HG02610 (cell line): ENCODE measurements at regions not wholly inside any gene's neighbourhood (a gene's known extent, or its start where the extent isn't known, plus 50 kb on each side); places are given as distances from the start of the nearest gene placed in this dataset.
"Not testable (repeated sequence)": the region's sequence is repeated elsewhere in the genome, so short reads cannot be mapped to it uniquely, and the experiment has no call there.

ENCODE experiments used
- ATAC-seq: cut with Tn5 transposase; IDR thresholded peaks from one replicate; pipeline ENCODE4 v1.9.1; 2021; ENCODE audit warnings: mild to moderate bottlenecking, moderate library complexity; ENCODE audit not compliant: unreplicated experiment

DNA sequence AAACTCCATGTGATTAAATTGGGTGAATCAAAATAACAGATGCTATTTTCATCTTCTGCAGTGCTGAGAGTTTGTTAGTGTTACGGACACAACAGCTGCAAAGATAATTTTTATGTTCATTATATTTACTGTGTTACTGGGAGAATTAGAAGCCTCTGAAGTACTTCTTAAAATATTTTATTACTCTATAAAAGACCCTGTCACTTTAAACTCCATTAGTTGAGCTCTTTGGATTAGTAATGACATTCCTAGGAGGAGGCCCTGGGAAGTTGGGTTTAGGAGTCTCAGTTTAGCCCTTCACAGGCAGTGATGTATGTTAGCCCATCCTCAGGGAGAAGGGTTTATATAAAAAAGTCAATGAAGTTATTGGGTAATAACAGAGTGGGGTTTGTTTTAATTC is 596.7 kb downstream of the JRKL start:
- ATAC-seq, result no peak

DNA sequence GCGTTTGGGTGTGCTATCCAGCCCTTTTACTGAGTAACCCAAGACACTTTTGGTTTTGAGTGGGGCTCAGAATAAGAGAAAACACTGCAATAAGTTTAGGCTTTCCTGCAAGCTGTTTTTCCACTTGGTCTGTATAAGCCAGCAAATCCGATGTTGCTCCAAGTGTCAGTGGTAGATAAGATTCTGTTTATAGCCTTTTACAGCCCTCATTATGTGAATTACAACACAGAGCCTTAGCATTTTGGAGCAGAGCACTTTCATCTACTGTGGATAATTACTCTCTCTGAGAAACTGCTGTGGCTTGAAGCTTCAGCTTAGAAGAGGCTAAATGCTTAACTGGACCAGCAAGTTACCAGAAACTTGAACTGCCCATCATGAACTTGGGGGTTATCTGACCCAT is 601.1 kb downstream of the JRKL start:
- ATAC-seq, result no peak

DNA sequence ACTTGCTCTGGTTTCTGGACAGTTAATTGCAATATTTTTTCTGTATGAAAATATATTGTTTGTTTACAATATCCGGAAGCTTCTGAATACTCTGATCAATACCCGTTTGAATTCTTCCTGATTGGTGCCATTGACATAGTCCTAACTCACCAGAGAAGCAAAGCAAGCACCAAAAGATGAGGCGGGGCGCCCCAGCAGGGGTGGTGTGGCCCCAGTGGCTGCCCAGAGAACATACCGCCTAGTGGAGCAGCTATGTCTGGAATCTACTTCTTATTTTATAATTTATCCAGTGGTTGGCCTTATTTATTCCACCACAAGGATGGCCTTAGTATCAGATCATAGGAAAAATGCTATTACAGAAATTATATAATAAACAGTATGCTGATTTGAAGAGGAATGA is 610.7 kb downstream of the JRKL start:
- no peak for ATAC-seq

DNA sequence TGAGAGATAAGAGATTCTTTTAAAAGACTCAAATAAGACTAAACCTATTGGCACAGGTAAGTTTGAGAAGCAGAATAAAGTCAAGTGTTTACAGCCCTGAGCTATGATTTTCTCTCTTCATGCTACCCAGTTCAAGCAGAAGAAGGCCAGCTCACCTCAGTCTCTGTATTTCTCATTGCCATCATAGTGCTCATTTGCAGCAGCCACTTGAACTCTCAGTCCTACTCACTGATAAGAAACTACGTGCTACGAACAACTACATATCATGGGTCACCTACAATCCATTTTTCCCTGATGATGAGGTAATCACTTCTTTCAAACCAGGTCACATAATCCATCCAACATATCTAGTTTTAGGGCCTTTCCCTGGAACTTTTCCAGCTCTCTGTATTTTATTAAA is 617.5 kb downstream of the JRKL start:
- ATAC-seq, result no peak

DNA sequence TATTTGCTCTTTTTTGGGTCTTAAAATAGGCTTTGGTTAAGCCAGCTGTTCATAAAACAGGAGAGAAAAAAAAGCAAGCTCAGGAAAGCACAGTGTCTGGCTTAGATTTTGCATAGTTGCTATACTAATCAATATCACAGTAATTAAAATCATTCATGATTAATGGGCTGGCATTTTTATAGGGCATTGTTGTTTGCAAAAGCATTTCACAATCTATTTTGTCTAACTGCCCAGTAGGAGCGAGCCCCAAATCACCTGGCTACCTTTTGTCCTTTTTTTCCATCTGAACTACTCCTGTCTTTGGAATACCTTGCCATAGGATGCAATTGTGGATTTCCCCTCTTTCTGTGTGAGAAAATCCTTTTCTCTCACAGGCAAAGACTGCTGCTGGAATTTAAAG is 619.8 kb downstream of the JRKL start:
- no peak for ATAC-seq

DNA sequence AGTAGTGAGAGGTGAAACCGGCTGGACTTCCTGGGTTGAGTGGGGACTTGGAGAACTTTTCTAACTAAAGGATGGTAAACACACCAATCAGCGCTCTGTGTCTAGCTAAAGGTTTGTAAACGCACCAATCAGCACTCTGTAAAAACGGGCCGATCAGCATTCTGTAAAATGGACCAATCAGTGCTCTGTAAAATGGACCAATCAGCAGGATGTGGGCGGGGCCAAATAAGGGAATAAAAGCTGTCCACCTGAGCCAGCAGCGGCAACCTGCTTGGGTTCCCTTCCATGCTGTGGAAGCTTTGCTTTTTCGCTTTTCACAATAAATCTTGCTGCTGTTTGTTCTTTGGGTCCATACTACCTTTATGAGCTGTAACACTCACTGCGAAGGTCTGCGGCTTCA is 621.2 kb downstream of the JRKL start:
- not testable (repeated sequence) for ATAC-seq

DNA sequence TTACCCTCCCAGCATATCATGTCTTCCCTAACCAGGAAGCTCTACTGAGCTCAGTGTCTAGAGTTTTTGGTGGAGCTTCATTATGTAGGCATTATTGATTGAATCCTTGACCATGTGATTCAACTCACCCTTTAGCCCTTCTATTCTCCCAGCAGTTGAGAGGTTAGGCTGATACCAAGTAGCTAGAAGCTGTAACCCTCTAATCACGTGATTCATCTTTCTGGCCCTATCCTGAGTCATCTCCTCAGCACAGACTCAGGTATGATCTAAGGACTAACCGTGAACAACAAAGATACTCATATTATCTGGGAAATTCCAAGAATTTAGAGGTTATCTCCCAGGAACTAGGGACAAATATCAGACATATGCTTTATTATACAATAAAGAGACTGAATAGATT is 625.5 kb downstream of the JRKL start:
- ATAC-seq, result no peak

DNA sequence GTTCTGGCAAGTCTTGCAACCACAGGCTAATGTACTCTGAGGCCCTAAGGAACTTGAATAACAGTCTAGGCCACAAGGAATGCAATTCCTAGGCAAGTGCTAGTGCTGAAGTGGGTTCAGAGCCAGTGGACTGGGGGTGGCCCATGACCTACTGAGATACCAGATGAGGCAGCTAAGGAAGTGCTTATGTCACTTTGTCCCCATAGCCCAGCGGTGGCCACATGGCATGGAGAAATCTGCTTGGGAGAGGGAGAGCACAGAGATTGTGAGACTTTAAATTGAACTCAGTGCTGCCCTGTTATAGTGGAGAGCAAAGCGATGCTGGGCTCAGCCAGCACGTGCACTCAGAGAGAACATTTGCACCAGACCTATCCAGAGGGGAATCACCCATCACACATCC is 629.5 kb downstream of the JRKL start:
- ATAC-seq, result no peak

DNA sequence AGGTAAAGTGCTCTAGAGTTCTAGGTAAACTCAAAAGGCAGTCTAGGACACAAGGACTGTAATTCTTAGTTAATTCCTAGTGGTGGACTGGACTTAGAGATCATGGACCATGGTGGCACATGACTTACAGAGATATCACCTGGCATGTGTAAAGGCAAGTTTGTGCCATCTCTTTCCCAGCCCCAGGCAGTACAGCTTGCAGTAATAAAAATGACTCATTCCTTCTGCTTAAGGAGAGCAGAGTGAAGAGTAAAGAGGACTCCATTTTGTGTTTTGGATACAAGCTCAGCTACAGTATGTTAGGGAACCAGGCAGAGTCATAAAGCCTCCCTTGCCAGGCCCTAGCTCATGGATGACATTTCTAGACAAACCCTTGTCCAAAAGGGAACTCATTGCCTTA is 629.9 kb downstream of the JRKL start:
- ATAC-seq, result no peak

DNA sequence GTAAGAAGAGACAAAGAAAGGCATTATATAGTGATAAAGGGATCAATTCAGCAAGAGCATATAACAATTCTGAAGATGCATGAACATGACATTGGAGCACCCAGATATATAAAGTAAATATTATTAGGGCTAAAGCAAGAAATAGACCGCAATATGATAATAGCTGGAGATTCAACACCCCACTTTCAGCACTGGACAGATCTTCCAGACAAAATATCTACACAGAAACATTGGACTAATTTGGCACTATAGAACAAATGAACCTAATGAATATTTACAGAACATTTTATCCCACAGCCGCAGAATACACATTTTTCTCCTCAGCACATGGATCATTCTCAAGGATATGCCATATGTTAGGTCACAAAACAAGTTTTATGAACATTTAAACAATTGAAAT is 633.1 kb downstream of the JRKL start:
- ATAC-seq, result no peak

DNA sequence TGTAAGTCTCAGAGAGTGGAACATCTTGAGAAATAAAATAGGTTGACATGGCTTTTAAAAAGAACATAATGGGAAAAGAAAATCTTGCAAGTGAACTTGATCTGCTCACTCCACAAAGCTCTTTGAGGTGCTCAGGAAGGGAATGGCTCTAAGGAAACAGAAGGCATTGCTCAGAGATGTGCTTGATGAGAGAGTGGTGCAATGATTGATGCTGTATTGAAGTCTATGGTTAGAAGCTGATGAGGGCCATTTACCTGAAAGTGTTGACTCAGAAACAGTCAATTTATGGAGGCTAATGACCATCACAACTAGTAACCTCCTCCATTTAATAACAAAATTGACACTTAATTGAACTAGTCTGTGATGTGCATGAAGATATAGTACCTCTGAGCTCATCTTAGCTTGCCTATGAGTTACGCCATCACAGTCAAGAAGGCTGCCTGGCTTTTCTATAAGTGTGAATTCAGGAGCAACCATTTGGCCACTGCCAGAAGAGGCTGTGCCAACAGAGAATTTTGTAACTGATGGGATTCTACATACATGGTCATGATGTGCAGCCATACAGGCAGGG is 639.1 kb downstream of the JRKL start:
- ATAC-seq, result no peak

DNA sequence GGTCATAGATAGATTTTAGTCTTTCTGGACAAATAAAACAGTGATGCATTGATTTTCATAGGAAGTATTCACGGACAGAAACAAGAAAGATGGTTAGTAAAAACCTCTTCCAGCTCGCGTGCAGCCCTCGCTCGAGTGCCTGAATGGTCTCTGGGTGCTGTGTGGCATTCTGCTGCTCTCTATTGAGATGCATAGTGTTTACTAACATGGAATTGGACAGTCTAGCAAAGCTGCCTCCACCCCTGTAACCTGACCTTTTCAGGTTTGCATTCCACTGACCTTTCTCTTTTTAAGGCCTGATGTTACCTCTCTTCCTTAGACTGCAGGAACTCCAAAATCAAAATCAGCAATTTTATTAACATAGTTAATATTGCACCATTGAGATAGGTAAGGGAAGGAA is 643.4 kb downstream of the JRKL start:
- no peak for ATAC-seq

DNA sequence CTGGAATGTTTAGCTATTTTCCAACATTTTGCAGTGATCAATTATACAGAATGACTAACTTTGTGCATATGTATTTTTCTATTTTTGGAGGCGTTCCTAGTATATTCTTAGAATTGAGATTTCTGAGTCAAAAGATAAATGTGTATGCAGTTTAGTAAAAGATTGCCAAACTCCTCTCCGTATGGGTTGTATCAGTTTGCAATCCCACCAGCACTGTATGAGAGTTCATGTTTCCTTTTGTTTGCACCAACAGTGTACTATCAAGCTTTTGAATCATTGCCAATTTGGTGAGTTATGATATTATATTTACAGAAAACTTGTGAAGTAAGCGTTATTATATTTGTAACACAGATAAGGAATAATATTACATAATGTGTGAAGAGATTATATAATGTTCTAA is 658.7 kb downstream of the JRKL start:
- no peak for ATAC-seq

DNA sequence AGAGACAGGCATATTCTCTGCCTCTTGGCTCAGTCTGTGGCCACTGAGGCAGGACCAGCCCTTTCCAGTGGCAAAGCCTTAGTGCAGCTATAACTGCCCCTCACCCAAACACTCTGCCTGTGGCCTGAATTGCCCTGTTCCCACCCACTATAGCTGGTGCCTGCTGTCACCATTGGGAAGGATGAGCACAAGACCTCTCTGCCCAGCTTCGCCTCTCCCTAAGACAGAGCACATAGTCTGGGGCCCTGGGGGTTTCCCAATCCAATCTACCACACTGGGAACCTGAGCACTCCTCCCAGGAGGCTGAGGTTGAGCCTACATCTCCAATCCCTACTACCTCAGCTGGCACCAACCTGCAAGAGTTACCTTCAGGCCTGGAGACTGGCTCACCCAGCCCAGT is 670.4 kb downstream of the JRKL start:
- ATAC-seq, result no peak

DNA sequence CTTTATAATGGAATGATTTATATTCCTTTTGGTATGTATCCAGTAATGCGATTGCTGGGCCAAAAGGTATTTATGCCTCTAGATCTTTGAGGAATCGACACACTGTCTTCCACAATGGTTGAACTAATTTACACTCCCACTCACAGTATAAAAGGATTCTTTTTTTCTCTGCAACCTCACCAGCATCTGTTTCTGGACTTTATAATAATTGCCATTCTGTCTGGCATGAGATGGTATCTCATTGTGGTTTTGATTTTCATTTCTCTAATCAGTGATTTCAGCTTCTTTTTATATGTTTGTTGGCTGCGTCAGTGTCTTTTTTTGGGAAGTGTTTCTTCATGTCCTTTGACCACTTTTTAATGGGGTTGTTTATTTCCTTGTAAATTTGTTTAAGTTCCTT is 679.3 kb downstream of the JRKL start:
- no peak for ATAC-seq

DNA sequence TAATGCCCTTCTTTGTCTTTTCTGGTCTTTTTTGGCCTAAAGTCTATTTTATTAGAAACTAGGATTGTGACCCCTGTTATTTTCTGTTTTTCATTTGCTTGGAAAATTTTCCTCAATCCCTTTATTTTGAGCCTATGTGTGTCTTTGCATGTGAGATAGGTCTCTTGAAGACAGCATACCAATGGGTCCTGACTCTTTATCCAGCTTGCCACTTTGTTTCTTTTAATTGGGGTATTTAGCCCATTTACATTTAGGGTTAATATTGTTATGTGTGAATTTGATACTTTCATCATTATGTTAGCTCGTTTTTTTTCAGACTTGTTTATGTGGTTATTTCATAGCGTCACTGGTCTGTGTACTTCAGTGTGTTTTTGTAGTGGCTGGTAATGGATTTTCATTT is 682.6 kb downstream of the JRKL start:
- ATAC-seq, result no peak

DNA sequence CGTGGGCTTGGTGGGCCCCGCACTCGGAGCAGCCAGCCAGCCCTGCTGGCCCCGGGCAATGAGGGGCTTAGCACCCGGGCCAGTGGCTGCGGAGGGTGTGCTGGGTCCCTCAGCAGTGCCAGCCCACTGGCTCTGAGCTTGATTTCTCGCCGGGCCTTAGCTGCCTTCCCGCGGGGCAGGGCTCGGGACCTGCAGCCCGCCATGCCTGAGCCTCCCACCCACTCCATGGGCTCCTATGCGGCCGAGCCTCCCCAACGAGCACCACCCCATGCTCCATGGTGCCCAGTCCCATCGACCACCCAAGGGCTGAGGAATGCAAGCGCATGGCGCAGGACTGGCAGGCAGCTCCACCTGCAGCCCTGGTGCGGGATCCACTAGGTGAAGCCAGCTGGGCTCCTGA is 686.9 kb downstream of the JRKL start:
- not testable (repeated sequence) for ATAC-seq

DNA sequence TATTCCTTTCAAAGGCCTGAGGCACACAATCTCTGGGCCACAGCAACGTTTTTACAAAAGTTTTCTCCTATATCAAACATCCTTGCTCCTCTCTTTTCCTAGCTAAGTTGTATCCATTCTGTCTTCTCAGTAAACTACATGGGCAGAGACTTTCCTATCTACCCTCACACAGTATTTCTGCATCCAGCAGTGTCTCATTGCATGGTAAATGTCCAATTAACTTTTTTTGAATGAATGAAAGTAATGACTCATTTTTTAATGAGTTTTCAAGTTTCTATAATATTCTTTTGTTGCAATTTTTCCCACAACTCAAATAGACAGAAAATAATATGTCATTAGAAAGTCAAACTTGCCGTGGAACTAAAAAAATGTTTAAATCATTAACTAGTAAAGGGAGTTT is 688.6 kb downstream of the JRKL start:
- no peak for ATAC-seq

DNA sequence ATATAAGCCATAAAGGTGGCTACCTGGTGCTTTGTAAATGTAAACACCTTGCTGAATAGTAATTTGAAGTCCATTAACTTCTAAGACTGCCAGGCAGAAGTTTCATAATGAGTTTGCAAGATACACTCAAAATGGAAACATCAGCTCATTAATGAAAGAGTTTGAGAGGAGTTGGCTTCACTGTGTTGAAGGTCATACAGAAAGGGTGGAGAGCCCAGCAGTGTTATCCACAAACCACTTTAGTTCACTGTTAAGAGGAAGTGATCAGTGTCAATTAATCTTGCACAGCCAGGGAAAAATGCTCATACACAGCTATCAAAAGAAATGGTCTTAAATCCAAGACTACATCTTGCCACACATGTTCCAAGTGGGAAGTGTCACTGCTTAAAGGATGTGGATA is 689.4 kb downstream of the JRKL start:
- no peak for ATAC-seq

DNA sequence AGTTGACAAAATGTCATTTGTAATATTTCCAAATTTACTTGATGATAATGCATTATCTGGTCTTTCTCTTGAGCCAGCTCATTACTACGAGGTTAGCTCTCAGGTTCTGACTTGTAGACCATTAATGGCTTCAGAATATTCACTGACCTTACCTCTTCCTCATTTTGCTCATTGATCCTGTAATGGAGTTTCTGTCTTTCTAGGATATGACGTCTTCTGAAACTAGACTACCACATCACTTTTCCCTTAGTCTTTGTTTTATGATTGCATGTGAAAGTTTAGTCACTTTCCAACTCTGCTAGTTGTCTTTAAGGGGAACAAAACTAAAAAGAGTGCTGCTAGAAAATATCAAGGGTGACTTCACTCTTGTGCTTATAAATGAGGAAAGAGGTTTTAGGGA is 697.6 kb downstream of the JRKL start:
- ATAC-seq, result peak; percentile 74

DNA sequence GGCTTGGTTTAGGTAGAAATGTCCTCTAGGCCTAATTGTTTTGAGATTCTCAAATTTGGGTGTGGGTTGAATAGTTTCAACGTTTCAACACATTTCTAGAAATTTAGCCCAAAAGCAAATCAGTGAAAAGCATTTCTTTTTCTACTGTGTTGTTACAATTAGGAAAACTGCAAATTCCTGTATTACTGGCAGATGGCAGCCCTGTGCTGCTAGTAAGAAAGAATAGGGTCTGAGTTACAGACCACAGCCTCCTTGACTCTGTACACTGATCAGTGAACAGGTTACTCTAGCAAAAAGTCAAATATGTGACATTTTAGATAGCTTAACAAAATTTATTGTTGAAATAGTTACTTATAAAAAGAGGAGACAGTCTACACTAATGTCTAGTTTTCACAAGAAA is 703.0 kb downstream of the JRKL start:
- no peak for ATAC-seq

DNA sequence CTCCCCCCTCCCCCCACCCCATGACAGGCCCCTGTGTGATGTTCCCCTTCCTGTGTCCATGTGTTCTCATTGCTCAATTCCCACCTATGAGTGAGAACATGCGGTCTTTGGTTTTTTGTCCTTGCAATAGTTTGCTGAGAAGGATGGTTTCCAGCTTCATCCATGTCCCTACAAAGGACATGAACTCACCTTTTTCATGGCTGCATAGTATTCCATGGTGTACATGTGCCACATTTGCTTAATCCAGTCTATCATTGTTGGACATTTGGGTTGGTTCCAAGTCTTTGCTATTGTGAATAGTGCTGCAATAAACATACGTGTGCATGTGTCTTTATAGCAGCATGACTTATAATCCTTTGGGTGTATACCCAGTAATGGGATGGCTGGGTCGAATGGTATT is 712.4 kb downstream of the JRKL start:
- not testable (repeated sequence) for ATAC-seq

DNA sequence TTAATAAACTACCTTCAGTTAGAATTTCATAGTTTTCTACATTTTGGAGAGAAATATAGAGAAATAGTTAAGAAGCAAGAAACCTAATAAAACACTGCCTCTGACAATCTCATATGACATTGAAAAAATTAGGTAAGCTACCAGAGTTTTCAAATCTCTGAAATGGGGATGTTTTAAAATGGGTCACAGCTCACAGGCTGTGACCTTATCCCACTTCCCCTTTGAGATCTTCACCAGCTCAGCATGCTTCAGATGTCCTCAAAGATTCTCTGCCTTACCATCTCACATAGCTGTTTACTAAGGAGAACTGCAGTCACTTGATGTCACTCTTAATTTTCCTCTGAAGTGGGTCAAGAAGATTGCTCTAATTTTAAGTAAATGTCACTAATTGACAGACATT is 717.8 kb downstream of the JRKL start:
- no peak for ATAC-seq

DNA sequence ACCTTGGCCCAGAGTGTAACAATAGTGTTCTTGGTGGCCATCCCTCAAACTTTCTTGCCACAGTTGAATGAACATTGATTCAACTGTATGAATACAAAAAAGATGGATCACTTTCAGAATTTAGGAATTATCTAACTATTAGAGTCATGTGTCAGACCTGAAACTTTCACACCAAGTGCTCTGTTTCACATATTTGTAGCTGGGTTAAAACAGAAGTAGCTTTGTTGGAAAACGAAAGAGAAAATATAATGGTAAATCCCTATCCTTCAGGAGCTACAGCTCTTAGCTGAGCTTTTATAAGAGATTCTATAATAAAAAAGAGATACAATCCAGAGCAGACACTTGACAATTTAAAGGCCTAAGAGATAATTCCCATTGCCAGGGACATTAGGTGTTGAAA is 719.3 kb downstream of the JRKL start:
- ATAC-seq, result no peak
